GF-D8 (cell line): ENCODE measurements at regions not wholly inside any gene's neighbourhood (a gene's known extent, or its start where the extent isn't known, plus 50 kb on each side); places are given as distances from the start of the nearest gene placed in this dataset.

Experiments
- DNase-seq: peaks from one replicate; lab custom pipeline; 2025; lab: John Stamatoyannopoulos, UW

- no peak for DNase-seq
These were observed 189.9 kb downstream of the NSG2 start for GRCh38 chr5:174235221-174236011.

DNA sequence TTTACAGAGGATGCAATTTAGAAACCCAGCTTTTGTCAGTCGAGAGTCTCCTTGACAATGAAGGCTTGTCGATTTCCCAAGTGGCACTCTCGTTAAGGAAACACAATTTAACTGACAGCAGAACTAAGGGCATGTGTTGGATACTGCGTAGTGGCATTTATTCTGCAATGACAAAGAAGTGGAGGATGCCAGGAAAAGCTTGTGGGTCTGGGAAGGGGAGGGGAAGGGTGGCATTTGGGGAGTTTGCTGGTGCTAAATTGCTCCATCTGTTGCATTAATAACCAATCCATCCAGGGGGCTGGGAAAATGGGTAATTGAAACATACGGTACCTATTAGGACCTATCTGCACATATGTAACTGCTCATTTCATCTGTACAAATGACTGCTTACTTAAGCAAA, 190.6 kb downstream of the NSG2 start:
- no peak for DNase-seq

DNA sequence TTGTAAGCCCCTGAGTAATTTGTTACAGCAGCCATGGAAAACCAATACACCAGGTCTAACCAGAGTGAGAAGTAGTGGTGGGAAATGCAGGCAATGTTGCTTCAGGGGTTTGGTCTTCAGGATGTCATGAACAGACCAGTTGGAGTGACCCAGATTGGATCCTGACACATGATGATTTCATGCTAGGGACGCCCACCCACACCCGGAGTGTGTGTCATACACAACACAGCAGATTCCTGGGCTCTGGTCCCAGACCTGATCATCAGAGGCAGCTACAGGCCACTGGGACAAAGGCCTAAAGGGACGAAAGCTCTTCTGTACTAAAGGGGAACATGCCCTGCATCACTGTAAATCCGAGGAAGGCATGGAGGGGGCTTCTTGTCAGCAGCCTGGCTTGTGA, 194.2 kb downstream of the NSG2 start:
- no peak for DNase-seq

- DNase-seq, result no peak
These were observed 197.1 kb downstream of the NSG2 start for GRCh38 chr5:174242573-174242972.

DNA sequence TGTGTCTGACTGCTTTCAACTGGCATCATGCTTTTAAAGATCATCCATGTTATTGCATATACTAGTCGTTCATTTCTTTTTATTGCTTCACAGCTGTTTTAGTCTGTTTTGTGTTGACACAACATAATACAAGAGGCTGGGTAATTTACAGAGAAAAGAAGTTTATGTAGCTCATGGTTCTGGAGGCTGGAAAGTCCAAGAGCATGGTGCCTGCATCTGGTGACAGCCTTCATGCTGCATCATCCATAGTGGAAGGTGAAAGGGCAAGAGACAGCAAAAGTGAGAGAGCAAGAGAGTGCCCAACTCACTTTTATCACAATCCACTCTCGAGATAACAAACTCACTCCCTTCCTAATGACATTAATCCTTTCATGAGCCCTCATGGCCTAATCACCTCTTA, 198.4 kb downstream of the NSG2 start:
- no peak for DNase-seq

- DNase-seq, result no peak
These were observed 200.1 kb downstream of the NSG2 start for GRCh38 chr5:174245516-174246075.

DNA sequence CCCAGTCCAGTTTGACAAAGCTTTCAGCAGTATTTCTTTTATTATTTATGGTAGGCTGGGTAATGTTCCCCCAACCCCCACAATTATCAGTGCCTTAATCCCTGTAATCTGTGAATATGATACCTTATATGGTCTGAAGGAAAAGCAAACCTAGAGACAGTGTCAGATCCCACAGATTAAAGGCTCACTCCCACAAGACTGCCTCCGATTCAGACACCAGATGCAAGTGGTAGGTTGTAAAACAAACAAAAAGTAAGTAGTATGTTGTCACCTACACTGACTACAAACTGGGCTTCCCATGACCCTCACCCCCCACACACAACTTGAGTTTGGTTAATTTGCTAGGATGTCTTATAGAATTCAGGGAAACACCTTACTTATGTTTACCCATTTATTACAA, 201.2 kb downstream of the NSG2 start:
- no peak for DNase-seq

- DNase-seq, result no peak
These were observed 201.8 kb downstream of the NSG2 start for GRCh38 chr5:174247301-174247700.

GRCh38 chr5:174251305-174252000, 205.9 kb downstream of the NSG2 start:
- DNase-seq, result no peak

DNA sequence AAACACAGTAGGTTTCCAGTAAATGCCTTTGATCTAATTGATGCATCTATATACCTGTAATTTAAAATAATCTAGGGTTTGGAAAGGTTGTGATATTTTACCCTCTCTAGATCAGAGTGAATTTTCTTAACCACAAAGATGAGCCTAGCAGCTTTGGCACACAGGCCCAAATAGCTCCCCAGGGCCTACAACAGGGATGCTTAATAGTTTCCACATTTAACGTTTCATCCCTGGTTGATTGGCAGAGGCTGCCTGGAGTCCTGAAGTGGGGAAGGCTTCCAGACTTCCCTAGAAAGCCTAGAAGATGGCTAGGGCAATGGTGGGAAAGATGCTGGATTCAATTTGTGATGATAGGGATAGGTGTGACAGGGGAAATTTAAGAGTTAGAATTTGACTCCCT, 206.6 kb downstream of the NSG2 start:
- no peak for DNase-seq

GRCh38 chr5:174259696-174260420, 214.4 kb downstream of the NSG2 start:
- no peak for DNase-seq

DNA sequence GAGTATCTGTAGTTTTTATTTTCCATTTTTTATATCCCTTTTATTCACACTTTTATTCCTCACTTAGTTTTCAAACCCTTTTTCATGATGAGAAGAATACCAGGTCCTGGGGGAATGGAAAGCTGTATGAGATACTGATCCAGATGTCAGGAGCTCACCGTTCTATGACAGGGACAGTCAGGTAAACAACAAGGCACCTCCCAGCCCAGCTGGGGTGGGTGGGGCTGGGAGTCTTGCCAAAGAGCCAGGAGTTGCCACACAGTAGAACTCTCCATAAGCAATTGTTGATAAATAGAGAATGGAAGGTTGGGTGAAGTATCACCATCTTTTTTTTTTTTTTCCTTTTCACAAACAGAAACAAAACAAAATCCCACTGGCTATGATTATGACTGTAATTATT, 225.8 kb downstream of the NSG2 start:
- DNase-seq, result no peak

DNA sequence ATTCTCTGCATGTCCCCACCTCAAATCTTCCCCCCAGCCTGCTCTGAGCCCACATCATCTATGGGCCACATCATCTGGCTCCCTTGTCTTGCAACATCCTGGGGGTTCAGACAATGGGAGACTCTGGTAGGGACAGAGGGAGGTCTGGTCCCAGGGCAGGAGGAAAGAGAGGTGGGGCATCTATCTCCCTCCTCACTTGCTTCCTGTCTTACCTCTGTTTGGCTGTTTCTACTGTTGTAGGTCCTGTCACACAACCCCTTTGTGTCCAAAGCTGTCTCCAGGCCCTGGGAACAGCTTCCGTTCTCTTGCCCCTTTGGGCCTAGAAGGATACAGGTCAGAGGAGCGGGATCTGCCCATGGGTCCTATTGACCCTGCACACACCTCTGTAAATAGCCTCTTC, 227.2 kb downstream of the NSG2 start:
- no peak for DNase-seq

DNA sequence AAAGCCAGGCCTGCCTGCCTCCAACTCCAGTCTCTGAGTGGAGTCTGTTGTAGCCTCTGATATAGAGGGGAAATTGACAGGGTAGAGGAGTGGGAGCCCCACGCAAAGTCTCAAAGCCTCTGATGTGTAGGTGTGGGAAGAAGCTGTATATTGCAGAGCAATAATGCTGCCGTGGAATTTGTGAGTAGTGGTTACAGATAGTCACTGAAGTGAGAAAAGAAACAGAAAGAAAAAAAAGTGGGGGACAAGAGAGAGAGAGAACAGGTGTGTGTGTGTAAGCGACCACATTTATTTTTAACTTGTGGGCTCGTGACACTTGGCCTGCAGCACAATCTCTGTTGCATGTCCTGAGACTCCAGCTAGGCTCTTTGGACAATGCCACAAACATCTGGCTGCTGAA, 227.8 kb downstream of the NSG2 start:
- no peak for DNase-seq

- DNase-seq, result no peak
These were observed 230.5 kb downstream of the NSG2 start for GRCh38 chr5:174275959-174276358.

GRCh38 chr5:174281089-174281760, 235.7 kb downstream of the NSG2 start:
- no peak for DNase-seq

DNA sequence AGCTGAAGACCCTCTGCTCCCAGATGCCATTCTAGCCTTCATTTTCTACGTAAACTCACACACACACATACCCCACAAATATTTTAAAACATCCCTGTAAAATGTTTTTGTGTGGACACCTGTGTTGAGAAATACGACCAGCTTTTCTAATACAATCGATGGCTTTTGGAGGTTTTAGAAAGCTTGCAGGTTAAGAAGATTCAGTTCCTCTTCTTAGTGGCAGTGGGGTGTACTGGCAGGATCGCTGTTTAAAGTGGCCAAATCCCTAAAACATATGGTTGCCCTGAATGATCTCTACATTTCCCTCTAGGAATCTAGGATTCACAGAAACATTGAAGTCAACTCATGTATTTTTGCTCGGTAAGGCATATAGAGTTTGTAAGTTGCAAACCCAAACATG, 236.3 kb downstream of the NSG2 start:
- DNase-seq, result no peak

DNA sequence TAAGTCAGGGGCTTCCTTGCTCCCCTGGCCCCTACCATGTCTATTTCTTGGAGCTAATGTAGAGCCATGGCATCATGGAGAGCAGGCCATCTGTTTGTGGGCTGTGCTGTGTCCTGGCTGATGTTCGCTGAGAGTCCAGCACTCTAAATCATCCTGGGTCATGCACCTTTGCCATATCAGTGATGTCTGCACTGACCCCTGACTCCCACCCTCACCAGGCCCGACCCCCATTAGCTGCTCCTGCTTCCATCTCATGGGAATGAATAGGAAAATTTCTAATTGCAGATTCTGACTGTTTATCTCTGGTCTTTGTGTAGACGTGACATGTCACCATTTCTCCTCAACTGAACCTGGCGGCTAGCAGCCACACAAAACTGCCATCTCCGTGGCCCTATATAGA, 236.9 kb downstream of the NSG2 start:
- DNase-seq, result no peak

- DNase-seq, result no peak
These were observed 237.9 kb downstream of the NSG2 start for GRCh38 chr5:174283211-174284005.

DNA sequence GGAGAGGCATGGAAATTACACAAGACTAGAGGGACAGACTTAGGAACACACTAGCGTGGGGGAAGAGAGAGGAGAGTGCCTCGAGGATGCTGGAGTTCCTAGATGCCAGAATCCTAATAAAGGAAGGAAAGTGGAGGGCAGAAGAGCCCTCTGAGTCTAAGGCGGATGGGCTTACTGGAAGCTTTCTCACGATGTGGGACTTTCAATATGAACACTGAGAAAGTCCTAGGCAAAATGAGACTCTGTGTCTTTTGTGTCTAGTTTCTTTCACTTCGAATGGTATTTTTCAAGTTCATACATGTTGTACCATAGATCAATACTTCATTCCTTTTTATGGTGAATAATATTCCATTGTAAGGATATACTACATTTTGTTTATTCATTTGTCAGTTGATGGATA, 239.4 kb downstream of the NSG2 start:
- DNase-seq, result no peak

DNA sequence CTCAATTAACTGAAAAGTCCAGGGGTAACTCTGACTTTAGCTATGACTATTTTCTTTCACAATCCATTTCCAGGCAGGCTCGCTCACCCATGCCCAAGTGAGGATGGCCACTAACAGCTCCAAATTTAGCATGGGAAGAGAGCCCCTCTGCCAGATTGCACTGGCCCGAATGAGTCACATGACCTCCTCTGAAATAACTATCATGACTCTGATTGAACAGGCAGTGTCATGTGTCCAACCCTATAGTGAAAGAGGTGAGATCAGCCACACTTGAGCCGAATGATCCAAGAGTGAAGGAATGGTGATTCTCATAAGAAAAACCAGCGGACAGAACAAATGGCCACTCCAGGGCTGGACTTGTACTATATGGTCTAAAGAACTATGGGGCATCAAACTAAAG, 242.3 kb downstream of the NSG2 start:
- DNase-seq, result no peak
